Neural progenitor cell (in vitro differentiated cells): ENCODE measurements at regions not wholly inside any gene's neighbourhood (a gene's known extent, or its start where the extent isn't known, plus 50 kb on each side); places are given as distances from the start of the nearest gene placed in this dataset.
A peak's percentile ranks its signal among the peaks of the same experiment; 100 is the strongest.

Experiments
- DNase-seq: peaks from one replicate; pipeline ENCODE4 v3.0.0-alpha.2; 2016; ENCODE audit warnings: low spot score
- H2AFZ ChIP-seq: fragments of 200-600 bp; sonication (generic); replicated peaks from 2 replicates; pipeline ENCODE4 v1.6.1; 2016; ENCODE audit warnings: antibody characterized with exemption
- H3F3A ChIP-seq: fragments of 200-600 bp; sonication (generic); 2 replicates; pipeline ENCODE4 v1.6.1; 2016; ENCODE audit warnings: antibody characterized with exemption, low read depth
- H3K27ac ChIP-seq: fragments of 200-600 bp; sonication (generic); 2 replicates; pipeline ENCODE4 v1.5.1; 2016; ENCODE audit warnings: mild to moderate bottlenecking
- H3K27me3 ChIP-seq: fragments of 200-600 bp; sonication (generic); 2 replicates; pipeline ENCODE4 v1.6.1; 2016; ENCODE audit warnings: mild to moderate bottlenecking, moderate library complexity
- H3K36me3 ChIP-seq: fragments of 200-600 bp; sonication (generic); 2 replicates; pipeline ENCODE4 v1.5.1; 2016
- H3K4me1 ChIP-seq: fragments of 200-600 bp; sonication (generic); 2 replicates; pipeline ENCODE4 v1.6.1; 2016; ENCODE audit warnings: mixed run types
- H3K4me2 ChIP-seq: fragments of 200-600 bp; sonication (generic); 2 replicates; pipeline ENCODE4 v1.6.1; 2016
- H3K4me3 ChIP-seq: fragments of 200-600 bp; sonication (generic); 2 replicates; pipeline ENCODE4 v1.5.1; 2016
- H3K79me2 ChIP-seq: fragments of 200-600 bp; sonication (generic); 2 replicates; pipeline ENCODE4 v1.6.1; 2016; ENCODE audit warnings: low read depth
- H3K9ac ChIP-seq: fragments of 200-600 bp; sonication (generic); 2 replicates; pipeline ENCODE4 v1.6.1; 2016
- H3K9me3 ChIP-seq: fragments of 200-600 bp; sonication (generic); 2 replicates; pipeline ENCODE4 v1.5.1; 2016; ENCODE audit warnings: low read depth
- H4K20me1 ChIP-seq: fragments of 200-600 bp; sonication (generic); 2 replicates; pipeline ENCODE4 v1.6.1; 2016; ENCODE audit warnings: low read depth
- H3K27ac Mint-ChIP-seq: 3 replicates; pipeline ENCODE4 v1.8.0; 2021; ENCODE audit warnings: mixed read lengths
- H3K27me3 Mint-ChIP-seq: 2 replicates; pipeline ENCODE4 v1.8.0; 2022; ENCODE audit warnings: low read depth, mild to moderate bottlenecking, inconsistent platforms, moderate library complexity, mixed read lengths; ENCODE audit not compliant: insufficient read depth
- H3K36me3 Mint-ChIP-seq: 3 replicates; pipeline ENCODE4 v1.8.0; 2021; ENCODE audit warnings: mixed read lengths
- H3K4me1 Mint-ChIP-seq: 3 replicates; pipeline ENCODE4 v1.8.0; 2021; ENCODE audit warnings: mixed read lengths
- H3K4me3 Mint-ChIP-seq: 3 replicates; pipeline ENCODE4 v1.8.0; 2021; ENCODE audit warnings: mild to moderate bottlenecking, moderate library complexity, mixed read lengths
- H3K9me3 Mint-ChIP-seq: 3 replicates; pipeline ENCODE4 v1.8.0; 2020; ENCODE audit warnings: mixed read lengths
- CTCF ChIP-seq: fragments of 200-600 bp; sonication (generic); IDR thresholded peaks from 2 replicates; pipeline ENCODE4 v1.5.1; 2017; ENCODE audit warnings: antibody characterized with exemption, mild to moderate bottlenecking
- EZH2 ChIP-seq: fragments of 200-600 bp; sonication (generic); IDR thresholded peaks from 2 replicates; pipeline ENCODE4 v1.6.1; 2017; ENCODE audit warnings: antibody characterized with exemption, mild to moderate bottlenecking, moderate library complexity
- EZH2phosphoT487 ChIP-seq: fragments of 200-600 bp; sonication (generic); IDR thresholded peaks from 2 replicates; pipeline ENCODE4 v1.6.1; 2017; ENCODE audit warnings: antibody characterized with exemption

GRCh38 chr1:229167318-229167717 is 103.6 kb upstream of the RAB4A start:
- DNase-seq, result no peak
- Histone ChIP-seq H3F3A (no peaks in the 10 kb centered on the region), H2AFZ (no peak overlapping the region), H3K36me3 (no peaks in the 10 kb centered on the region), H3K27ac (no peak overlapping the region), H3K4me1 (peaks cover 7% of the 10 kb centered on the region), H3K9me3 (no peaks in the 10 kb centered on the region), H3K4me2 (no peak overlapping the region), H3K4me3 (no peak overlapping the region), H3K9ac (no peak overlapping the region), H4K20me1 (no peaks in the 10 kb centered on the region), H3K27me3 (no peaks in the 10 kb centered on the region), H3K79me2 (no peaks in the 10 kb centered on the region)
- Mint-ChIP-seq H3K27me3 (peaks cover 8% of the 10 kb centered on the region), H3K27ac (no peak overlapping the region), H3K4me3 (no peak overlapping the region), H3K4me1 (peaks cover 30% of the 10 kb centered on the region), H3K9me3 (no peaks in the 10 kb centered on the region), H3K36me3 (no peaks in the 10 kb centered on the region)
- no peak for TF ChIP-seq EZH2phosphoT487
- TF ChIP-seq CTCF, result no peak
- no peak for TF ChIP-seq EZH2

- H3K4me1 Mint-ChIP-seq, result peaks cover 28% of the 10 kb centered on the region
- no peak overlapping the region for H2AFZ ChIP-seq
- no peaks in the 10 kb centered on the region for H4K20me1 ChIP-seq
- no peak for TF ChIP-seq EZH2
- no peak for TF ChIP-seq CTCF
- no peak for TF ChIP-seq EZH2phosphoT487
- peak overlapping the region; percentile 50 for H3K27ac Mint-ChIP-seq
- no peaks in the 10 kb centered on the region for H3K27me3 ChIP-seq
- H3K36me3 ChIP-seq, result no peaks in the 10 kb centered on the region
- no peaks in the 10 kb centered on the region for H3F3A ChIP-seq
- no peak overlapping the region for H3K4me3 ChIP-seq
- no peaks in the 10 kb centered on the region for H3K9me3 Mint-ChIP-seq
- H3K36me3 Mint-ChIP-seq, result no peaks in the 10 kb centered on the region
- no peak overlapping the region for H3K9ac ChIP-seq
- no peaks in the 10 kb centered on the region for H3K9me3 ChIP-seq
- H3K4me2 ChIP-seq, result no peak overlapping the region
- H3K4me1 ChIP-seq, result no peaks in the 10 kb centered on the region
- no peak overlapping the region for H3K27ac ChIP-seq
- peaks cover 8% of the 10 kb centered on the region for H3K27me3 Mint-ChIP-seq
- peak overlapping the region; percentile 6 for H3K4me3 Mint-ChIP-seq
- DNase-seq, result no peak
- no peaks in the 10 kb centered on the region for H3K79me2 ChIP-seq
These were observed 101.5 kb upstream of the RAB4A start for GRCh38 chr1:229169399-229169798.

GRCh38 chr1:229170274-229170673 is 100.6 kb upstream of the RAB4A start:
- peaks cover 28% of the 10 kb centered on the region for H3K4me1 Mint-ChIP-seq
- Histone ChIP-seq H3K4me1 (no peaks in the 10 kb centered on the region), H3K4me2 (no peak overlapping the region), H3K36me3 (no peaks in the 10 kb centered on the region), H3F3A (no peaks in the 10 kb centered on the region), H3K9me3 (no peaks in the 10 kb centered on the region), H3K4me3 (no peak overlapping the region), H3K9ac (no peak overlapping the region), H3K27ac (no peak overlapping the region), H3K27me3 (no peaks in the 10 kb centered on the region), H2AFZ (no peak overlapping the region), H3K79me2 (no peaks in the 10 kb centered on the region), H4K20me1 (no peaks in the 10 kb centered on the region)
- H3K27me3 Mint-ChIP-seq, result peaks cover 10% of the 10 kb centered on the region
- DNase-seq, result no peak
- H3K9me3 Mint-ChIP-seq, result peaks cover 2% of the 10 kb centered on the region
- TF ChIP-seq EZH2 (no peak), EZH2phosphoT487 (no peak), CTCF (no peak)
- H3K4me3 Mint-ChIP-seq, result no peak overlapping the region
- H3K36me3 Mint-ChIP-seq, result no peaks in the 10 kb centered on the region
- H3K27ac Mint-ChIP-seq, result peak overlapping the region; percentile 87
